Urothelium cell line (cell line): ENCODE measurements at regions not wholly inside any gene's neighbourhood (a gene's known extent, or its start where the extent isn't known, plus 50 kb on each side); places are given as distances from the start of the nearest gene placed in this dataset.
"Not testable (repeated sequence)": the region's sequence is repeated elsewhere in the genome, so short reads cannot be mapped to it uniquely, and the experiment has no call there.

Experiments used
- DNase-seq: peaks from one replicate; pipeline ENCODE4 v3.0.0; 2011; ENCODE audit warnings: low spot score, mixed read lengths
- FAIRE-seq: peaks from 2 replicates; lab custom pipeline; 2011; peaks lifted over from hg19 to GRCh38; lab: Jason Lieb, UNC

GRCh38 chr21:20292280-20292679 lies 705.9 kb upstream of the NCAM2 start:
- DNase-seq (no peak), FAIRE-seq (no peak)

DNA sequence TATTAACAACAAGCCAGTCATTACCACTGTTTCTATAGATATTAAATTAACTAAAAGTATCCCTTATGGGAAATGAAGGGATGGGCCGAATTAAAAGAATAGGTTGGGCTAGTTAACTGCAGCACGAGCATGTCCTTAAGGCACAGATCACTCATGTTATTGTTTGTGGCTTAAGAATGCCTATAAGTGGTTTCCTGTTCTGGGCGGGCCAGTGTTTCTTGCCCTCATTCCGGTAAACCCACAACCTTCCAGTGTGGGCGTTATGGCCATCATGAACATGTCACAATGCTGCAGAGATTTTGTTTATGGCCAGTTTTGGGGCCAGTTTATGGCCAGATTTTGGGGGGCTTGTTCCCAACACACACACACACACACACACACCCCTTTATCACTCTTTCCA lies 705.4 kb upstream of the NCAM2 start:
- DNase-seq, FAIRE-seq: not testable (repeated sequence)

DNA sequence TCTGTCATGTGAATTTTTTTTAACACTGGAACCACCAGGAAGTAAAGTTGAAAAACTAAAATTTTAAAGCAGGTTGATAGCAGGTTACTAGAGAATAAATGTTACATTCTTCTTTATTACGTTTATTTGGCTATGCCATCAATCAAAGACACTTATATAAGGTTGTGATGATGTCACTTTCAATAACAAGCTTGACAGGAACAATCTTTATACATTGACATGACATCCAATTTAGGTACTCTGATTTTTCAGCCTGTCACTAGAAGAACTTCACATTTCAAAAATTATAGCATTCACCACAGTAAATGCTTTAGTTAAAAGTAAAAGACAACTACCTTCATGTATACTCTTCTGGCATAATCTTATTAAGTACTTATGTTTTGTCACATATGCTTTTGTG lies 696.8 kb upstream of the NCAM2 start:
- FAIRE-seq, result no peak

GRCh38 chr21:20302084-20302483 lies 696.1 kb upstream of the NCAM2 start:
- FAIRE-seq (no peak), DNase-seq (no peak)

More for the DNA sequence above, 696.8 kb upstream of the NCAM2 start:
- DNase-seq, result no peak

GRCh38 chr21:20306836-20307235 lies 691.4 kb upstream of the NCAM2 start:
- DNase-seq (no peak), FAIRE-seq (no peak)

- FAIRE-seq (no peak), DNase-seq (no peak)
Observed at GRCh38 chr21:20308586-20309315, 689.5 kb upstream of the NCAM2 start.

GRCh38 chr21:20311234-20311787 lies 686.9 kb upstream of the NCAM2 start:
- DNase-seq (no peak), FAIRE-seq (no peak)

DNA sequence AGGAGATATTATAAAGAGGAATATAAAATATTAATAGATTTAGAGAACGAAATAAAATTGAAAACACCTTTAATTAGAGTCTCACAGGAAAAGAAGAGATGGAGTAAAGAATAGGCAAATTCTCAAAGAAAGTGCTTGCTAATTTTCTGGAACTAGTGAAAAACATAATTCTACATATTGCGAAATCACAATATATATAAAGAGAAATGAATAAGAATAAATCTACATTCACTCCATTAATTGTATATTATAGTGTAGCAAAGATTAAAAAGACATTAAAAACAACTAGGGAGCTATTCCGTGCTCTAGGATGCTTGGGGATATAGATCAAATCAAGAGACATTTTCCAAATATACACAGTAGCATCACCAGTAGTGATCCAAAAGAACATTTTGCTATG lies 685.2 kb upstream of the NCAM2 start:
- no peak for FAIRE-seq
- DNase-seq, result no peak

DNA sequence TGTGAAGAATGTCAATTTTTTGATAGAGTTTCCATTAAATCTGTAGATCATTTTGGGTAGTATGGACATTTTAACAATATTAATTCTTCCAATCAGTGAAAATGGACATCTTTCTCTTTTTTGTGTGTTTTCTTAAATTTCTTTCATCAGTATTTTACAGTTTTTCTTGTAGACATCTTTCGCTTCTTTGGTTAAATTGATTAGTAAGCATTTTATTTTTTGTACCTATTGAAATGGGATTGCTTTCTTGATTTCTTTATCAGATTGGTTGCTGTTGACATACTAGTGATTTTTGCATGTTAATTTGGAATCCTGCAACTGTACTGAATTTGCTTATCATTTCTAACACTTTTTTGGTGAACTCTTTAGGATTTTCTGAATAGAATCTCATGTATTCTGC lies 683.2 kb upstream of the NCAM2 start:
- DNase-seq (no peak), FAIRE-seq (no peak)

DNA sequence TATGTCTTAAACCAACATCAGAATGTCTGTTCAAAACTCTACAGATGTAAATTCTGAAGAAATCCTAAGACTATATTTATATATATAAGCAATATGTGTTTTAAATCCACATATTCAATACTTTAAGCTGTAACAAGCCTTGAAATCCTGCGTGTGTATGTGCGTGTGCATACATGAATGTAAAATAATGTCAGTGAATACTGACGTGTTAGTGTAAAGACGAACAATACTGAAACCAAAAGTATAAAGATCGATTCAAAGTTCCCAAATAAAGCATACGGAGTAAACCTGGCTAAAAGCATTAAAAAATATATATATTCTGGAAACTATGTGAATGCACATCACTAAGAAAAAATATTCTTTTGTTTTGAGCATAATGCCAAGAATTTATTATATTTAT lies 668.6 kb upstream of the NCAM2 start:
- no peak for DNase-seq

DNA sequence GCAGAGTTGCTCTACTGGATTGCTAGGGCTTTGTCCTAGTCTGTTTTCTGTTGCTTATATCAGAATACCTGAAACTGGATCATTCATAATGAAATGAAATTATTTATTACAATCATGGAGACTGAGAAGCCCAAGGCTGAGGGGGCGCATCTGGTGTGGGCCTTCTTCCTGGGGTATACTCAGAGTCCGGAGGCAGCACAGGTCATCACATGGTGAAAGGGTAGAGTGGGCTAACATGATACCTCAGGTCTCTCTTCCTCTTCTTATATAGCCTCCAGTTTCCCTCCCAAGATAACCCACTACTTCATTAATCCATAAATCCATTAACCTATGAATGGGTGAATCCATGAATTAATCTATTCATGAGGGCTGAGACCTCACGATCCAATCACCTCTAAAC lies 667.6 kb upstream of the NCAM2 start:
- peak; percentile 10 for DNase-seq
- FAIRE-seq, result no peak

More for the DNA sequence above, 668.6 kb upstream of the NCAM2 start:
- FAIRE-seq, result no peak

DNA sequence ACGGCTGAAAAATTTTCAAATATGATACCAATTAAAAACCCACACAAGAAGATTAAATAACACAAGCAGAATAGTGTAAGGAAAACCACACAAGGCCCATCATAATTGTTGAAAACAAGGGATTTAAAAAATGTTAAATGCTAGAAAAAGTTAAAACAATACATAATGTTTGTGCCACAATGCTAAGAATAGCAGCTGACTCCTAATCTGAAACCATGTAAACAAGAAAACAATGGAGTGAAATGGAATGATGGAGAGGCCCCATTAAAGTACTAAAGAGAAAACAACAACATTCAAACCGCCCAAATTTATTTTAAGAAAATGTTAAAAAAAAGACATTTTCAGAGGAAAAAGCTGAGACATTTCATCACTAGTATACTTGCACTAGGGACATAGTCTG lies 663.6 kb upstream of the NCAM2 start:
- no peak for FAIRE-seq

GRCh38 chr21:20341431-20341830 lies 656.8 kb upstream of the NCAM2 start:
- DNase-seq (no peak), FAIRE-seq (no peak)

More for the DNA sequence above, 663.6 kb upstream of the NCAM2 start:
- no peak for DNase-seq

DNA sequence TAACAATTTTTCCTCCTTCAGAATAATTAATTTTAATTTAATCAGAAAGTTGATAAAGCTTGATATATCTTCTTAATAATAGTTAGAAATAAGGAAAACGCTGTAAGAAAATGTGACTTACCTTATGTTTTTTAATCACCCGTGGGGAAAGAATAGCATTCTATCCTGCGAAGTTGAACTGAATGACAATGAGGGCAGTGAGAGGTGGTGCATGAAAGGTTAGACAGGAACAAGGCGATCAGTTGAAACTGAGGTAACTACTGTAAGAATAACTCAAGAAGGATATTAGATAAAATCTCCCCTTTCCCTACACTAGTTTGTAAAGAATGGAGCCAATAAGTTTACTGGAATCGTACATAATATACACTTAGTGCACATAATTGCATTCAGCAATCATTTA lies 655.0 kb upstream of the NCAM2 start:
- DNase-seq, result no peak
- FAIRE-seq, result no peak

DNA sequence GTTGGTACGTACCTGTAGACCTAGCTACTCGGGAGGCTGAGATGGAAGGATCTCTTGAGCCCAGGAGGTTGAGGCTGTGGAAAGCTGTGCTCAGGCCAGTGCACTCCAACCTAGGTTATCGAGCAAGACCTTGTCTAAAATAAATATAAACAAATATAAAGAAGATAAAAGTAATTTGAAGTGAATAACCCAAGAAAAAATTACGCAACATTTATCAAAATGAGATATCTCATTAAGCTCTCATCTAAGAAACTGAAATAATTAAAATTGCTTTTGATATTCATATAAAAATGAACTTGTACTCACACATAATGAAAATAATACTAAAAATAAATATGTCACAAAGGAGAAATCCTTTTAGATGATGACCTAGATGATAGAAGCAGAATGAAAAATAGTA lies 647.1 kb upstream of the NCAM2 start:
- no peak for DNase-seq
- no peak for FAIRE-seq

DNA sequence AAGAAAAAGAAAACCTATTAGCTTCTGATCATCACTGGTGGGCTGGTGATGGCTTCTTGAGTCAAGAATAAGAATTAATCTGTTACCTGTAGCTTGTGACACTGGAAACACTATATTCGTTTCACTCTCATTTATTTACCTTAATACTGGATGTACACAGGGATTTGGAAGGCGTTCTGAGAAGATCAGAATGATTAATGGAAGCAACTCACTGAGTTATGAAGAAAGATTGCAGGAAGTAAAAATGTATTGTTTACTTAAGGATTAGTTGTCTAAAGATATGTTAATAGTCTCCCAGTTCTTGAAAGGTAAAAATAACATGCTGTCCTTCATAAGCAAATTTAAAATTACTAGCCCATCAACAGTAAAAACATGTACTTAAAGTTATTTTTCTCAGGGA lies 644.9 kb upstream of the NCAM2 start:
- FAIRE-seq, result no peak
- no peak for DNase-seq

DNA sequence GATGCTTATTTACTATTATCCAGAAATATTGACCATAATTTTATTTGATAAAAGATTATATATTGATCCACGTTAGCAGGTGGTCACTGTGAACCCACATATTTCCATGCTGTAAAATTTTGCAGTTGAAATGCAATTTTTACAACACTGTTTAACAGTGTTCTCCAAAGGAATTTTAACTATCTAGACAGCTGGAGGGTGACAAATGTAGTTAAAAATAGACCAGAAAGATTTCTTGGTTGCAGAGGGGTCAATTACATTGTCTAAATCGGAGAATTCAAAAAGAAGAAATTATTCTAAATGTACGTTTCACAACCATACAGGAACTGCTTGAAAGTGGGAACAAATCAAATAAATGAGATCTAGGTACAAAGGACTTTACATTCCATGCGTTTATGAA lies 625.2 kb upstream of the NCAM2 start:
- no peak for FAIRE-seq
- DNase-seq, result no peak

- DNase-seq, result no peak
- no peak for FAIRE-seq
Observed at GRCh38 chr21:20377250-20377649, 621.0 kb upstream of the NCAM2 start.

GRCh38 chr21:20388400-20388799 lies 609.8 kb upstream of the NCAM2 start:
- DNase-seq (no peak), FAIRE-seq (no peak)

GRCh38 chr21:20396798-20397197 lies 601.4 kb upstream of the NCAM2 start:
- FAIRE-seq (no peak), DNase-seq (no peak)

DNA sequence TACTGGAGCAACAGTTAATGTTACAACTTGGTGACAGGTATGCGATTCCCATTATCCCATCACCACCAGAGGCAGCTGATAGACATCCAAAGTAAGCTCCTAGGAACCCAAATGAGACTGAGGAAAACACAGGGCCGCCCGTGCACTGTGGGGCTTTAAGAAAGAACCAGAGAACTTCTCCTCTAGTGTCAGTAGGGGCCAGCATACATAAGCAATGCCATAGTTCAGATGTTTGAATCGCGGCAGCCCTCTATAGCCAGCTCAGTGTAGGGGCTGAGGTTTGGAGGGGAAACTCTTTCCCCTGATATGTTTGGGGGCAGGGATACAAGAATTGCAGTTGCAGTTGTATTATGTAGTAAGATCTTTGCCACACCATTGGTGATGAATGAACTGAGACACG lies 593.3 kb upstream of the NCAM2 start:
- no peak for FAIRE-seq
- no peak for DNase-seq

GRCh38 chr21:20418353-20418752 lies 579.9 kb upstream of the NCAM2 start:
- FAIRE-seq, result no peak
- DNase-seq, result no peak

- no peak for FAIRE-seq
- DNase-seq, result peak; percentile 27
Observed at GRCh38 chr21:20419772-20420171, 578.4 kb upstream of the NCAM2 start.
